Right kidney (tissue), 1 donor: ENCODE measurements at regions not wholly inside any gene's neighbourhood (a gene's known extent, or its start where the extent isn't known, plus 50 kb on each side); places are given as distances from the start of the nearest gene placed in this dataset.

Experiments used
- DNase-seq: peaks from one replicate; pipeline ENCODE4 v3.0.0-alpha.2; 2016

- DNase-seq: no peak
Observed at GRCh38 chr6:4587171-4587570, 189.0 kb upstream of the CDYL start.

- no peak for DNase-seq
Observed at GRCh38 chr6:4586469-4586859, 189.7 kb upstream of the CDYL start.

- DNase-seq: no peak
Observed at GRCh38 chr6:4585682-4586468, 190.3 kb upstream of the CDYL start.

GRCh38 chr6:4584801-4585200 is 191.4 kb upstream of the CDYL start:
- DNase-seq: no peak

GRCh38 chr6:4582506-4583417 is 193.4 kb upstream of the CDYL start:
- no peak for DNase-seq

GRCh38 chr6:4581468-4582385 is 194.5 kb upstream of the CDYL start:
- no peak for DNase-seq

- no peak for DNase-seq
Observed at GRCh38 chr6:4580361-4580760, 195.8 kb upstream of the CDYL start.

GRCh38 chr6:4577406-4577805 is 198.8 kb upstream of the CDYL start:
- no peak for DNase-seq

GRCh38 chr6:4575714-4576113 is 200.5 kb upstream of the CDYL start:
- DNase-seq: no peak

GRCh38 chr6:4574007-4574406 is 202.2 kb upstream of the CDYL start:
- no peak for DNase-seq

GRCh38 chr6:4571011-4571410 is 205.2 kb upstream of the CDYL start:
- DNase-seq: no peak

- DNase-seq: no peak
Observed at GRCh38 chr6:4568138-4568537, 208.1 kb upstream of the CDYL start.

- DNase-seq: no peak
Observed at GRCh38 chr6:4567141-4567540, 209.1 kb upstream of the CDYL start.

GRCh38 chr6:4565301-4566250 is 210.6 kb upstream of the CDYL start:
- no peak for DNase-seq

GRCh38 chr6:4564801-4565271 is 211.4 kb upstream of the CDYL start:
- no peak for DNase-seq

GRCh38 chr6:4563877-4564276 is 212.3 kb upstream of the CDYL start:
- no peak for DNase-seq

GRCh38 chr6:4563156-4563555 is 213.0 kb upstream of the CDYL start:
- DNase-seq: no peak

GRCh38 chr6:4561773-4562400 is 214.3 kb upstream of the CDYL start:
- DNase-seq: no peak

- DNase-seq: no peak
Observed at GRCh38 chr6:4561078-4561435, 215.1 kb upstream of the CDYL start.

- DNase-seq: no peak
Observed at GRCh38 chr6:4560221-4561077, 215.8 kb upstream of the CDYL start.
